Keratinocyte (primary cell): ENCODE measurements at regions not wholly inside any gene's neighbourhood (a gene's known extent, or its start where the extent isn't known, plus 50 kb on each side); places are given as distances from the start of the nearest gene placed in this dataset.

Experiments used
- DNase-seq: peaks from one replicate; pipeline ENCODE4 v3.0.0-alpha.2; 2011; ENCODE audit warnings: low read depth, missing footprints, low spot score
- FAIRE-seq: peaks from 2 replicates; lab custom pipeline; 2011; peaks lifted over from hg19 to GRCh38; lab: Jason Lieb, UNC
- H2AFZ ChIP-seq: 2 replicates; pipeline ENCODE4 v1.6.0; 2012; ENCODE audit warnings: low read length, control low read depth, inconsistent platforms; ENCODE audit not compliant: control insufficient read depth
- H3K27ac ChIP-seq: 2 replicates; pipeline ENCODE4 v1.5.1; 2011; ENCODE audit warnings: low read length; ENCODE audit not compliant: control insufficient read depth, insufficient read depth
- H3K27me3 ChIP-seq: 3 replicates; pipeline ENCODE4 v1.6.0; 2011; ENCODE audit warnings: low read length; ENCODE audit not compliant: control insufficient read depth, insufficient read depth; ENCODE audit errors: extremely low read depth
- H3K36me3 ChIP-seq, 2 experiments: 2 replicates in 1 of 2; 3 replicates in 1 of 2; pipeline ENCODE4 v1.5.1; 2011; ENCODE audit warnings: low read length in 2 of 2, mild to moderate bottlenecking in 1 of 2; ENCODE audit not compliant: control insufficient read depth in 2 of 2, insufficient read depth in 2 of 2; ENCODE audit errors: extremely low read depth in 1 of 2
- H3K4me1 ChIP-seq: 3 replicates; pipeline ENCODE4 v1.5.1; 2011; ENCODE audit warnings: low read length; ENCODE audit not compliant: control insufficient read depth, insufficient read depth; ENCODE audit errors: extremely low read depth
- H3K4me2 ChIP-seq: 3 replicates; pipeline ENCODE4 v1.6.0; 2011; ENCODE audit warnings: low read depth, low read length; ENCODE audit not compliant: control insufficient read depth, insufficient read depth; ENCODE audit errors: extremely low read depth
- H3K4me3 ChIP-seq, 3 experiments: fragments of 200-600 bp in 1 of 3; sonication (generic) in 1 of 3; 2 replicates in 2 of 3; 3 replicates in 1 of 3; pipeline ENCODE4 v1.5.1; 2011 to 2016; ENCODE audit warnings: low read length in 3 of 3, mild to moderate bottlenecking in 3 of 3, control low read depth in 2 of 3, inconsistent platforms in 1 of 3, low read depth in 1 of 3, mixed read lengths in 1 of 3, mixed run types in 1 of 3, moderate library complexity in 1 of 3; ENCODE audit not compliant: control insufficient read depth in 2 of 3, insufficient read depth in 2 of 3; ENCODE audit errors: extremely low read depth in 1 of 3
- H3K79me2 ChIP-seq: 2 replicates; pipeline ENCODE4 v1.6.0; 2012; ENCODE audit warnings: low read length; ENCODE audit not compliant: control insufficient read depth, insufficient read depth
- H3K9ac ChIP-seq: 3 replicates; pipeline ENCODE4 v1.6.0; 2011; ENCODE audit warnings: low read length; ENCODE audit not compliant: control insufficient read depth, insufficient read depth; ENCODE audit errors: extremely low read depth
- H3K9me1 ChIP-seq: 3 replicates; pipeline ENCODE4 v1.6.0; 2011; ENCODE audit warnings: low read length; ENCODE audit not compliant: control insufficient read depth, insufficient read depth; ENCODE audit errors: extremely low read depth
- H3K9me3 ChIP-seq: 2 replicates; pipeline ENCODE4 v1.5.1; 2012; ENCODE audit warnings: low read depth, low read length; ENCODE audit not compliant: control insufficient read depth
- H4K20me1 ChIP-seq: 3 replicates; pipeline ENCODE4 v1.6.0; 2011; ENCODE audit warnings: low read length; ENCODE audit not compliant: control insufficient read depth, insufficient read depth; ENCODE audit errors: extremely low read depth
- CTCF ChIP-seq, 3 experiments: IDR thresholded peaks in 1 of 3; conservative IDR thresholded peaks in 1 of 3; optimal IDR thresholded peaks in 1 of 3; 2 replicates in 2 of 3; 3 replicates in 1 of 3; pipeline versions ENCODE3 to v1.5.1; 2011; ENCODE audit warnings: low read length in 3 of 3, mild to moderate bottlenecking in 3 of 3, moderate library complexity in 2 of 3, control low read depth in 1 of 3, inconsistent platforms in 1 of 3; ENCODE audit not compliant: insufficient read depth in 2 of 3; ENCODE audit errors: extremely low read depth in 1 of 3
- EZH2 ChIP-seq: IDR thresholded peaks from one replicate; pipeline ENCODE4 v1.6.1; 2012; ENCODE audit warnings: inconsistent platforms, mild to moderate bottlenecking, low read length, moderate library complexity
- dilution Hi-C: fragments of 300-500 bp; cut with MboI; formaldehyde crosslinking; loops from one replicate; pipeline ENCODE4 v1.7.0; 2020; ENCODE audit warnings: low sequenced_read_pairs; ENCODE audit not compliant: extremely low pct_ligation_motif_present

- Histone ChIP-seq H3K4me3 (no peak overlapping the region), H3K9me3 (no peaks in the 10 kb centered on the region), H3K27ac (no peak overlapping the region), H3K9ac (no peak overlapping the region), H3K36me3 (no peaks in the 10 kb centered on the region), H2AFZ (no peak overlapping the region), H3K4me2 (no peak overlapping the region), H3K27me3 (no peaks in the 10 kb centered on the region), H3K79me2 (no peaks in the 10 kb centered on the region), H3K9me1 (no peaks in the 10 kb centered on the region), H3K4me1 (no peaks in the 10 kb centered on the region), H4K20me1 (no peaks in the 10 kb centered on the region)
- TF ChIP-seq EZH2 (no peak), CTCF (optimal IDR thresholded peaks at IDR 0.05 in 1 of 3, IDR thresholded peaks at IDR 0.05 in 1 of 3, conservative IDR thresholded peaks at IDR 0.05 in 1 of 3; ENCODE audit: extremely low read depth in 1 of 3, insufficient read depth in 2 of 3, low read length in 3 of 3) (no peak)
- DNase-seq (no peak), FAIRE-seq (no peak)
- dilution Hi-C loops, result no loop called here
These were observed 269.0 kb downstream of the CDCA7 start for GRCh38 chr2:173623438-173624319.

GRCh38 chr2:173625315-173625714 is 270.6 kb downstream of the CDCA7 start:
- Histone ChIP-seq H4K20me1 (no peaks in the 10 kb centered on the region), H3K27me3 (no peaks in the 10 kb centered on the region), H3K79me2 (no peaks in the 10 kb centered on the region), H2AFZ (no peak overlapping the region), H3K4me1 (no peaks in the 10 kb centered on the region), H3K9me1 (no peaks in the 10 kb centered on the region), H3K36me3 (no peaks in the 10 kb centered on the region), H3K4me3 (no peak overlapping the region), H3K4me2 (no peak overlapping the region), H3K27ac (no peak overlapping the region), H3K9me3 (no peaks in the 10 kb centered on the region), H3K9ac (no peak overlapping the region)
- TF ChIP-seq EZH2 (no peak), CTCF (optimal IDR thresholded peaks at IDR 0.05 in 1 of 3, IDR thresholded peaks at IDR 0.05 in 1 of 3, conservative IDR thresholded peaks at IDR 0.05 in 1 of 3; ENCODE audit: extremely low read depth in 1 of 3, insufficient read depth in 2 of 3, low read length in 3 of 3) (no peak)
- FAIRE-seq (no peak), DNase-seq (no peak)
- dilution Hi-C loops, result no loop called here
